IPS-15b (cell line): ENCODE measurements at regions not wholly inside any gene's neighbourhood (a gene's known extent, or its start where the extent isn't known, plus 50 kb on each side); places are given as distances from the start of the nearest gene placed in this dataset.
"Not testable (repeated sequence)": the region's sequence is repeated elsewhere in the genome, so short reads cannot be mapped to it uniquely, and the experiment has no call there.

Source experiments
- H3K27me3 ChIP-seq: one replicate; pipeline ENCODE4 v1.6.1; 2013; ENCODE audit warnings: low read length; ENCODE audit not compliant: control insufficient read depth, insufficient read depth
- H3K36me3 ChIP-seq: one replicate; pipeline ENCODE4 v1.6.1; 2013; ENCODE audit warnings: low read length; ENCODE audit not compliant: control insufficient read depth, insufficient read depth
- H3K4me1 ChIP-seq: one replicate; pipeline ENCODE4 v1.6.1; 2013; ENCODE audit warnings: mild to moderate bottlenecking, low read length; ENCODE audit not compliant: control insufficient read depth, insufficient read depth
- H3K4me3 ChIP-seq: one replicate; pipeline ENCODE4 v1.5.1; 2013; ENCODE audit warnings: low read depth, low read length
- H3K9ac ChIP-seq: one replicate; pipeline ENCODE4 v1.6.1; 2013; ENCODE audit warnings: low read depth, mild to moderate bottlenecking, low read length
- H3K9me3 ChIP-seq: one replicate; pipeline ENCODE4 v1.6.1; 2013; ENCODE audit warnings: mild to moderate bottlenecking, low read length; ENCODE audit not compliant: control insufficient read depth, insufficient read depth

DNA sequence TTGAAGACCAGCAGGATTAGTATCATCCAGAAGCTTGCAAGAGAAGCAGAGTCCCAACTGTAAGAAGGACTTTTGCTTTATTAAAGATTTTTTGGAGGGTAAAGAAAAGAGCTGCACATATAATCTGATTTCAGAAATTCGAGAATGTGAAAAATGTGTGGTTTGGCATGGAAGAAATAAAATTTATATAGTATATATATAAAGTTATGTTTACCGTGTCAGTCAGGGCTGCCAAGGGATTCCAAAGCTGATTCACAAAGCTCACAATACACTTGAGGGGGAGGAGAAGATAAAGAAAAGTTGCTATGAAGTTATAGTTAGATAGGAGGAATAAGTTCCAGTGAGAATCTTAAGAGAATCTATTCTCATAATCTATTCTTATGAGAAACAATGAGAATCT, 231.8 kb upstream of the CACNA2D1 start:
- H3K4me1 ChIP-seq: peaks cover 4% of the 10 kb centered on the region
- H3K9ac ChIP-seq: no peak overlapping the region
- H3K9me3 ChIP-seq: no peaks in the 10 kb centered on the region
- no peak overlapping the region for H3K4me3 ChIP-seq
- H3K36me3 ChIP-seq: no peaks in the 10 kb centered on the region
- no peaks in the 10 kb centered on the region for H3K27me3 ChIP-seq

DNA sequence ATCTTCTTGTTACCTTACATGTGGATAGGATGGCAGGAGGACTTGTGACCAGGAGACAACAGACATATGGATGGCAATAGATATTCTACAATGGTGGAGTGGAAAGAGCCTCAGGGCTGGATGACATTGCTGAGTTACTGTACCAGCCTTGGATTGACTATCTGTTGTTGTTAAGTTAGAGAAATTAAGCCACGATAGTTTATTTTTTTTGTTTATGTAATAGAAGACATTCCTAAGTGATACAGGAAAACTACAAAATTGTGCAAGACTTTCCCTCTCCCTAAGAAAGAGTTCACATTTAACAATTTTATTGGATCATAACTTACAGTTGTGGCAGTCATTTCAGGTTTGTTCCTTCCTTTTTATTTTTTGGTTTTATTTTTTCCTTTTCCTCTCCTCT, 230.7 kb upstream of the CACNA2D1 start:
- Histone ChIP-seq H3K36me3 (no peaks in the 10 kb centered on the region), H3K4me3 (no peak overlapping the region)

DNA sequence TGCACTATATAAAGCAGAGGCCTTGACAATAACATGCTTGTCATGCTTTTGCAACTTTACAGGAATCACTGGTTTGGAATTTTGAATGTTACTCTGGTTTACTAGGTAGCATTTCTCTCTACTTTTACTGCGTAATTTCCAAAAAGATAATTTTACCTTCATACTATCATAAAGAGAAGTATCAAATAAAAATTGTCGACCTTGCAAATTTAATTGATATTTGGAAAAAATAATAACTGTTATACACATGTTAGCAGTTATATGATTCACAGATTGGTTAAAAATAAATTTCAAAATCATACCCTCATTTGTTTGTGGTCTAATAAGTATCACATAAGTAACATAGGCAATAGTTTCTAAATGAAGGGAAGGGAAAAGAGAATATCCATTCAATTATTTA, 228.5 kb upstream of the CACNA2D1 start:
- no peaks in the 10 kb centered on the region for H3K9me3 ChIP-seq
- no peaks in the 10 kb centered on the region for H3K4me1 ChIP-seq
- H3K36me3 ChIP-seq: no peaks in the 10 kb centered on the region
- no peak overlapping the region for H3K9ac ChIP-seq
- H3K27me3 ChIP-seq: no peaks in the 10 kb centered on the region
- H3K4me3 ChIP-seq: no peak overlapping the region

More for the DNA sequence above, 230.7 kb upstream of the CACNA2D1 start:
- Histone ChIP-seq H3K27me3 (no peaks in the 10 kb centered on the region), H3K9ac (no peak overlapping the region), H3K9me3 (no peaks in the 10 kb centered on the region), H3K4me1 (peaks cover 4% of the 10 kb centered on the region)

DNA sequence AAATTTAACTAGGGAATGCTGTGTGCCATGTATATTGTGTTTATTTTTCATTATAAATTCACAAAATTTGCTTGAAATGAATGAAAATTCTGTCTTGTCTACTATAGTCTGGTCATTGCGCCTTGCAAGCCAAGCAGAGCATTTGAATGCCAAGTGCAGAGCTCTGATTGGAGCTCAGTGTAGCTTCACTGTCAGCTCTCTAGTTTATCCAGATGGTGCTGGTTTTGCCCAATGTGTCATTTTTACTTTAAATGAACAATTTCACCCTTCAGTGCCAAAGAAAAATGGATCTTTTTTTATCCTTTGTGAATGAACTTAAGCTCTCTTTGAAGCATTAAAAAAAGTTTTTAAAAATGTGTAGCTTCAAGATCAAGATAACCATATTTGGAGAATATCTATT, 225.6 kb upstream of the CACNA2D1 start:
- H3K9ac ChIP-seq: no peak overlapping the region
- no peaks in the 10 kb centered on the region for H3K36me3 ChIP-seq
- H3K4me1 ChIP-seq: no peaks in the 10 kb centered on the region
- H3K4me3 ChIP-seq: no peak overlapping the region
- H3K27me3 ChIP-seq: no peaks in the 10 kb centered on the region
- no peaks in the 10 kb centered on the region for H3K9me3 ChIP-seq

DNA sequence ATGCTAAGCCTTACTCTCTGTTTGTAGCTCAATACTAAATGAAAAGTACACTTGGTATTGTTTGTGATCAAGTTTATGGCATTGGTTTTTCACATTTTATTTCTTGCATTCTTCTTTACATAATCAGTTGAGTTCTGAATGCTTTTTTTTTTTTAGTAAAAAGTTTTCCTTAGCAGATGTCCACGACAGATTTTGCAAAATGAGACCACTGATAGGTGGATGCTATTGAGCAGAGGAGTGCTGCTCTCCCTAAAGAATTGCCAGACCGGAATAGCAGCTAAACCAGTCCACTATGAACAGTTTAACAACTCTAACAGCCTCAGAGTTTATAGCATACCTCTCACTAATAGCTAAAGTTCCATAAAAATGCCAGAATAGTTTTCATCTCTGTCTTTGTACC, 225.1 kb upstream of the CACNA2D1 start:
- no peaks in the 10 kb centered on the region for H3K36me3 ChIP-seq
- no peaks in the 10 kb centered on the region for H3K9me3 ChIP-seq
- no peaks in the 10 kb centered on the region for H3K4me1 ChIP-seq
- H3K4me3 ChIP-seq: no peak overlapping the region
- no peak overlapping the region for H3K9ac ChIP-seq
- no peaks in the 10 kb centered on the region for H3K27me3 ChIP-seq

DNA sequence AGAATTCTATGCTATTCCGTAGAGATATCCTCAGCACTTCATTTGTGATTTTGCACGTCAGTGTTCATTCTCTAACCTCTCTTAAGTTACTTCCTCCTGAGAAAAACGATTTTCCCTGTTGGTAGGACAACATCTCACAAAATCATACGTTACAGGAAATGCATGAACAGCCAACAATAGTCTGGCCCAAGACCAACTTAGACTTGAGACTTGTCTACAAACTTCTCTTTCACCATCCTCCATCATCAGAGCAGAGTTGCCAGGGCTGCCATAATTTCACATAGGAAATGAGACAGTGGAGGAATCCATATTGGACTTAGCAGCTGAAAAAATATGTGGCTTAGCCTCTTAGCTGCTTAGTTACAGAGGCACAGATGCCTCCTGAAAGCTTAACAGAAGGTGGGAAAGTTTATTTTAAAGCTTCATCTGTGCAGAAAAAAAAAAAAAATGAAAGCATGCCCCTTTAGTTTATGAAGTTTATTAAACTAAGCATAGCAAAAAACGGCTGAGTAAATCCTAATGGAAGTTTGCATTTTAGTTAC, 222.5 kb upstream of the CACNA2D1 start:
- no peaks in the 10 kb centered on the region for H3K27me3 ChIP-seq
- no peaks in the 10 kb centered on the region for H3K36me3 ChIP-seq
- no peaks in the 10 kb centered on the region for H3K9me3 ChIP-seq
- H3K4me1 ChIP-seq: no peaks in the 10 kb centered on the region
- no peak overlapping the region for H3K4me3 ChIP-seq
- no peak overlapping the region for H3K9ac ChIP-seq

DNA sequence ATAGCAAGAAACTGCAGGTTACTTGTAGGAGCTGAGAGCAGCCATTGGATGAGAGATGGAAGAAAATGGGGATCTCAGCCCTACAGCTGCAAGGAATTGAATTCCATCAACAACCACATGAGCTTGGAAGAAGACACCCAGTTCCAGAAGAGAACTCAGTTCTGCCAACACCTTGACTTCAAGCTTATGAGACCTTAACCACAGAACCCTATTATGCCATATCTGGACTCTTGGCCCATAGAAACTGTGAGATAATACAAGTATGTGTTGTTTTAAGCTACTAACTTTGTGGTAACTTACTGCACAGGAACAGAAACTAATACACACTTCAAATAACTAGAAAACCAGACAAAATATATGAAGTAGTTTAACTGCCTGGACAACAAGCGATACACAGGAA, 212.4 kb upstream of the CACNA2D1 start:
- no peak overlapping the region for H3K4me3 ChIP-seq
- H3K36me3 ChIP-seq: no peaks in the 10 kb centered on the region
- no peaks in the 10 kb centered on the region for H3K9me3 ChIP-seq
- no peak overlapping the region for H3K9ac ChIP-seq
- no peaks in the 10 kb centered on the region for H3K27me3 ChIP-seq
- H3K4me1 ChIP-seq: no peaks in the 10 kb centered on the region

DNA sequence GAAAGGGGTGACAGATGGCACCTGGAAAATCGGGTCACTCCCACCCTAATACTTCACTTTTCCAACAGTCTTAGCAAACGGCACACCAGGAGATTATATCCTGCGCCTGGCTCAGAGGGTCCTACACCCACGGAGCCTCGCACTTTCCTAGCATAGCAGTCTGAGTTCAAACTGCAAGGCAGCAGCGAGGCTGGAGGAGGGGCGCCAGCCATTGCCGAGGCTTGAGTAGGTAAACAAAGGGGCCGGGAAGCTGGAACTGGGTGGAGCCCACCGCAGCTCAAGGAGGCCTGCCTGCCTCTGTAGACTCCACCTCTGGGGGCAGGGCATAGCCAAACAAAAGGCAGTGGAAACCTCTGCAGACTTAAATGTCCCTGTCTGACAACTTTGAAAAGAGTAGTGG, 206.5 kb upstream of the CACNA2D1 start:
- not testable (repeated sequence) for H3K9me3 ChIP-seq, H3K4me3 ChIP-seq, H3K9ac ChIP-seq, H3K27me3 ChIP-seq, H3K36me3 ChIP-seq, H3K4me1 ChIP-seq

DNA sequence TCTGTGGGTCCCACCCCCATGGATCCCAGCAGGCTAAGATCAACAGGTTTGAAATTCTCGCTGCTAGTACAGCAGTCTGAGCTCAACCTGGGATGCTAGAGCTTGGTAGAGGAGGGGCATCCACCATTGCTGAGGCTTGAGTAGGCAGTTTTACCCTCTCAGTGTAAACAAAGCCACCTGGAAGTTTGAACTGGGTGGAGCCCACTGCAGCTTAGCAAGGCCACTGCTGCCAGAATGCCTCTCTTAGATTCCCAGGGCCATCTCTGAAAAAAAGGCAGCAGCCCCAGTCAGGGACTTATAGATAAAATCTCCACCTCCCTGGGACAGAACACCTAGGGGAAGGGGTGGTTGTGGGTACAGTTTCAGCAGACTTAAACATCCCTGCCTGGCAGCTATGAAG, 190.0 kb upstream of the CACNA2D1 start:
- Histone ChIP-seq H3K9ac (no peak overlapping the region), H3K36me3 (no peaks in the 10 kb centered on the region), H3K4me3 (no peak overlapping the region), H3K4me1 (no peaks in the 10 kb centered on the region), H3K27me3 (no peaks in the 10 kb centered on the region), H3K9me3 (no peaks in the 10 kb centered on the region)

DNA sequence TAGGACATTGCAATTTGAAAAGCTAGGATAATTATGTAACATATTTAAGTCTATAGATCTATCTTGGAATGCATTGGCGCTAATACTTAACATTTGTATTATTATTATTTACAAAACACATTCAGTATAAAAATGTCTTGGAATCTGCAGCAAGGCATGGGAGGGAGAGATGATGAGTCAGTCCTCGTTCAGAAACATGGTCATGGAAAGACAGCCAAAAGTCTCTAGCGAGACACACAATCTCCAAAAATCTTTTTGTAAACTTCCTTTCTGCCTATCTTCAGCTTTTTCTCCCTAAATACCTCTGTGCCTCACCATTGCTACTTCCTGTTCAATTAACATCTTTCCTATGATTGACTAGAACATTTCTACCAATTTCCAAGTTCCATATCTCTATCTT, 188.4 kb upstream of the CACNA2D1 start:
- H3K9me3 ChIP-seq: no peaks in the 10 kb centered on the region
- no peak overlapping the region for H3K9ac ChIP-seq
- no peak overlapping the region for H3K4me3 ChIP-seq
- no peaks in the 10 kb centered on the region for H3K36me3 ChIP-seq
- no peaks in the 10 kb centered on the region for H3K27me3 ChIP-seq
- no peaks in the 10 kb centered on the region for H3K4me1 ChIP-seq

DNA sequence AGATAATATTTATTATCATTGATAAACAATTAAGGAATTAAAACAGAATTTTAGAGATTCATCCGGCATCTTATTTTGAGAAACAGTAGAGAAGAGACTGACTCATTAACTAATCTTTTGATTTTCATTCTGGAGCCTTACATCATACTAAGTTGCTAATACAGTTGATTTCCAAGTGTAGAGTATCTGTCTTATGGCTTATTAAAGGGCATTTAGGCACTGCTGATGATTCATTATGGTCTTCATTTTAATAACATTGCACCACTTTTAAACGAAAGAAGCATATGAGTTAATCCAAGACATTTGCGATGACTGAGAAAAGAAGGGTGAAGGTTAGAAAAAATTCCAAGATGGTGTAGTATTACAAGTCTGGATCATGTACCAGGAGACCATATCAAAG, 186.0 kb upstream of the CACNA2D1 start:
- H3K9me3 ChIP-seq: no peaks in the 10 kb centered on the region
- H3K36me3 ChIP-seq: no peaks in the 10 kb centered on the region
- no peak overlapping the region for H3K9ac ChIP-seq
- no peaks in the 10 kb centered on the region for H3K27me3 ChIP-seq
- H3K4me3 ChIP-seq: no peak overlapping the region
- H3K4me1 ChIP-seq: no peaks in the 10 kb centered on the region

DNA sequence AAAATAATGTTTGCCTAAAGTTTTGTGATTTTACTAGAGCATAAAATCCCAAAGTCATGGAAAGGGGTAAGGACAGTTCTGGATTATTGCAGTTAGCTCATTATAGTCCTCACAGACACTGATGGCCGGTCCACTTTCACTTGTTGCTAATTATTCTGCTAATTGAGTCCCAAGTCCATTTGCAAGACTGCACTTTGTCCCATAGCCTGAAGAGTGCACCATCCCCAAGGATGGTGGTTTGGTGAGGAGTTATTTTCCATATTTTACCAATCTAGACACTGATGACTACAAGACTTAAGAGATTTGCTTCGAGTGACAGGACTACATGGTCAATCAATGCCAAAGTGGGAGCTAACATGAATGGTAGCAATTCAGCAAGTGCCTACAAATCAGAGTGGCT, 181.8 kb upstream of the CACNA2D1 start:
- H3K9me3 ChIP-seq: no peaks in the 10 kb centered on the region
- H3K9ac ChIP-seq: no peak overlapping the region
- H3K27me3 ChIP-seq: no peaks in the 10 kb centered on the region
- no peak overlapping the region for H3K4me3 ChIP-seq
- H3K36me3 ChIP-seq: no peaks in the 10 kb centered on the region
- no peaks in the 10 kb centered on the region for H3K4me1 ChIP-seq

DNA sequence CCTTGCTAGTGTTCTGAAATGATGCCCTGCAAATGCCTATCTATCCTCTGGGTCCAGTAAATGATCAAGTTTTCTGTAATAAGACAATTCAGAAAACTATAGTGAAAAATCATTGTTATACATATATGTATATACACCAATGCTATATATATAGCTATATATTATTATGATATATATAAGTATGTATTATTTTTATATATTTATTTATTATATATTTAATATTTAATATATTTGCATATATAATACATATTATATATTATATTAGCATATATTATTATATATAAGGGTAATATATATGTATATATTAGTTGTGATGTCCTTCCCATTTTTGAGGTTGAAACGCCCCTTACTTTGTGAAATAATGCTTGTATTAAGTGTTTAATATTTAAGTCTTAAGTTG, 181.4 kb upstream of the CACNA2D1 start:
- Histone ChIP-seq H3K36me3 (no peaks in the 10 kb centered on the region), H3K4me3 (no peak overlapping the region), H3K9ac (no peak overlapping the region), H3K9me3 (no peaks in the 10 kb centered on the region), H3K4me1 (no peaks in the 10 kb centered on the region), H3K27me3 (no peaks in the 10 kb centered on the region)
